Osteoblast (primary cell): ENCODE measurements at regions not wholly inside any gene's neighbourhood (a gene's known extent, or its start where the extent isn't known, plus 50 kb on each side); places are given as distances from the start of the nearest gene placed in this dataset.

ENCODE experiments used
- DNase-seq: peaks from one replicate; pipeline ENCODE4 v3.0.0; 2011; ENCODE audit warnings: low spot score, mixed read lengths; ENCODE audit not compliant: insufficient read length; ENCODE audit errors: missing footprints
- H2AFZ ChIP-seq: 2 replicates; pipeline ENCODE4 v1.6.0; 2011; ENCODE audit warnings: mild to moderate bottlenecking, low read length
- H3K27ac ChIP-seq: 2 replicates; pipeline ENCODE4 v1.5.1; 2011; ENCODE audit warnings: mild to moderate bottlenecking, low read depth, low read length, moderate library complexity
- H3K27me3 ChIP-seq: 2 replicates; pipeline ENCODE4 v1.6.0; 2012; ENCODE audit warnings: mild to moderate bottlenecking, control low read depth, inconsistent platforms, low read length, moderate library complexity; ENCODE audit not compliant: insufficient read depth
- H3K36me3 ChIP-seq: 2 replicates; pipeline ENCODE4 v1.5.1; 2011; ENCODE audit warnings: mild to moderate bottlenecking, low read length, control low read depth, moderate library complexity; ENCODE audit not compliant: insufficient read depth
- H3K4me1 ChIP-seq: 2 replicates; pipeline ENCODE4 v1.5.1; 2011; ENCODE audit warnings: mild to moderate bottlenecking, low read length, control low read depth, moderate library complexity; ENCODE audit not compliant: insufficient read depth
- H3K4me2 ChIP-seq: 2 replicates; pipeline ENCODE4 v1.6.0; 2011; ENCODE audit warnings: mild to moderate bottlenecking, low read length; ENCODE audit not compliant: insufficient read depth
- H3K4me3 ChIP-seq: fragments of 200-600 bp; sonication (generic); 3 replicates; pipeline ENCODE4 v1.5.1; 2012; ENCODE audit warnings: mild to moderate bottlenecking, low read length, inconsistent platforms; ENCODE audit not compliant: insufficient read depth
- H3K79me2 ChIP-seq: 2 replicates; pipeline ENCODE4 v1.6.0; 2012; ENCODE audit warnings: mild to moderate bottlenecking, low read length, control low read depth, inconsistent platforms; ENCODE audit not compliant: insufficient read depth
- H3K9me3 ChIP-seq: 2 replicates; pipeline ENCODE4 v1.5.1; 2011; ENCODE audit warnings: low read depth, low read length, control low read depth
- H4K20me1 ChIP-seq: 2 replicates; pipeline ENCODE4 v1.6.0; 2012; ENCODE audit warnings: mild to moderate bottlenecking, low read length, control low read depth; ENCODE audit not compliant: insufficient read depth
- TF ChIP-seq, protein P1 (sequence below): IDR thresholded peaks from 2 replicates; pipeline ENCODE4 v1.5.1; 2011; ENCODE audit warnings: mild to moderate bottlenecking, low read depth, low read length, moderate library complexity; ENCODE audit errors: extremely low read depth

DNA sequence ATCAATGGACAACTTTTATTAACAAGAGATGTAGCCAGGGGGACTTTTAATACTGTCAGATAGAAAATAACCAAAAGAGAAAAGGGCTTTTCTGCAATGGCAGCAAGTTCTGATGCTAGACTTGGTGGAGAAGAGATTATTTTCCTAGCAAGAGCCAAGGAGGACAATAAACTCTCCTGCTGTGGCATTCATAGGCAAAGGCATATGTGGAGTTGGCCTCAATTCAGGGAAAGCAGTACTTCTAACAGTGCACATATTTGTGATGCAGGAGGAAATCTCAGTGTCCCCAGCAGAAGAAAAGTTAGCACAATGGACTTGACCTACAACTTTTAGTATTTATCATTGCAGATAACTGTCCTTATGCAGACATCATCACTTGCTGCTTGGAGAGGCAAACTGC is 75.1 kb upstream of the GRIK1 start:
- DNase-seq: no peak
- TF ChIP-seq, protein P1, sequence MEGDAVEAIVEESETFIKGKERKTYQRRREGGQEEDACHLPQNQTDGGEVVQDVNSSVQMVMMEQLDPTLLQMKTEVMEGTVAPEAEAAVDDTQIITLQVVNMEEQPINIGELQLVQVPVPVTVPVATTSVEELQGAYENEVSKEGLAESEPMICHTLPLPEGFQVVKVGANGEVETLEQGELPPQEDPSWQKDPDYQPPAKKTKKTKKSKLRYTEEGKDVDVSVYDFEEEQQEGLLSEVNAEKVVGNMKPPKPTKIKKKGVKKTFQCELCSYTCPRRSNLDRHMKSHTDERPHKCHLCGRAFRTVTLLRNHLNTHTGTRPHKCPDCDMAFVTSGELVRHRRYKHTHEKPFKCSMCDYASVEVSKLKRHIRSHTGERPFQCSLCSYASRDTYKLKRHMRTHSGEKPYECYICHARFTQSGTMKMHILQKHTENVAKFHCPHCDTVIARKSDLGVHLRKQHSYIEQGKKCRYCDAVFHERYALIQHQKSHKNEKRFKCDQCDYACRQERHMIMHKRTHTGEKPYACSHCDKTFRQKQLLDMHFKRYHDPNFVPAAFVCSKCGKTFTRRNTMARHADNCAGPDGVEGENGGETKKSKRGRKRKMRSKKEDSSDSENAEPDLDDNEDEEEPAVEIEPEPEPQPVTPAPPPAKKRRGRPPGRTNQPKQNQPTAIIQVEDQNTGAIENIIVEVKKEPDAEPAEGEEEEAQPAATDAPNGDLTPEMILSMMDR: no peak
- Histone ChIP-seq H3K27me3 (no peaks in the 10 kb centered on the region), H3K4me3 (no peak overlapping the region), H4K20me1 (no peaks in the 10 kb centered on the region), H2AFZ (no peak overlapping the region), H3K4me2 (no peak overlapping the region), H3K36me3 (no peaks in the 10 kb centered on the region), H3K9me3 (no peaks in the 10 kb centered on the region), H3K79me2 (no peaks in the 10 kb centered on the region), H3K4me1 (no peaks in the 10 kb centered on the region), H3K27ac (no peak overlapping the region)

DNA sequence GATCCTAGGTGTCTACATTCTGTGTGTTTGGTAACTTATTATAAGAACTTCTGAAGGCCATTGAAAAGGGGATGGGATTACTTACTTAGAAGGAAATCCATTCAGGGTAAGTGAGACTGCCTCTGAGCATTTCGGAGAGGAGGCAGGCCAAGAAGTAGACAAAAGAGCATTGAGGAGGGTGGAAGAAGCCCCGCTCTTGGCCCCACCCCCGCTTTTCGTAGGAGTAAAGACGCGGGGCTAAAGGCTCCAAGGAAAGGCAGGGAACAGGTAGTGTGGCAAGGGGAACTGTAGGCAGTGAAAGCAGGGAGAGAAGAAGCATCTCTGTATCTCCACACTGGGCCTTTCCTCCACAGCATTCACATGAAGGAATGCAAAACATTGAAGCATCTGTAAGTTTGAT is 51.8 kb upstream of the GRIK1 start:
- H3K79me2 ChIP-seq: no peaks in the 10 kb centered on the region
- H3K36me3 ChIP-seq: no peaks in the 10 kb centered on the region
- no peaks in the 10 kb centered on the region for H3K27me3 ChIP-seq
- H2AFZ ChIP-seq: no peak overlapping the region
- TF ChIP-seq, protein P1: no peak
- peaks cover 2% of the 10 kb centered on the region for H3K9me3 ChIP-seq
- no peak for DNase-seq
- H3K27ac ChIP-seq: no peak overlapping the region
- H3K4me1 ChIP-seq: no peaks in the 10 kb centered on the region
- no peaks in the 10 kb centered on the region for H4K20me1 ChIP-seq
- H3K4me3 ChIP-seq: no peak overlapping the region
- H3K4me2 ChIP-seq: no peak overlapping the region

DNA sequence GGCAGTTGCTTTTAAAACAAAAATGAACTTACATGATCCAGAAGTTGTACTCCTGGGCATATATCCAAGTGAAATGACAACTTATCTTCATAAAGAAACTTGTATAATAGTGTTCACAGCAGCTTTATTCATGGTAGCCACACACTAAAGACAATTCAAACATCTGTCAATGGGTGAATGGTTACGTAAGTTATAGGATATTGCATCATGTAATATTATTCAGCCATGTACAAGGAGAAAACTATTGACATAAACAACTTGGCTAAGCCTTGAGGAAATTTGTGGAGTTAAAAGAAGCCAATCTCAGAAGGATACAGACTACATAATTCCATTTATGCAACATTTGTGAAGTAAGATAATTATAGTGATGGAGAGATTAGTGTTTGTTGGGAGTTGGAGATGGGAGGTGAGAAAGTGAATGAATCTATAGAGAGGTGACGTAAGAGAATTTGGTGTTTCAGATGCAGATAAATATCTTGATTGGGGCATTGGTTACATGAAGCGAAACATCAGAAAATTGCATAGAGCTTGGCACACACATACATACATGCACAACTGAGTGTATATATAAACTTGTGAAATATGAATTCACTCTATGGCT is 49.9 kb upstream of the GRIK1 start:
- no peaks in the 10 kb centered on the region for H3K27me3 ChIP-seq
- H3K36me3 ChIP-seq: no peaks in the 10 kb centered on the region
- H3K79me2 ChIP-seq: no peaks in the 10 kb centered on the region
- H3K27ac ChIP-seq: no peak overlapping the region
- H3K9me3 ChIP-seq: peaks cover 2% of the 10 kb centered on the region
- H3K4me1 ChIP-seq: no peaks in the 10 kb centered on the region
- H2AFZ ChIP-seq: no peak overlapping the region
- DNase-seq: no peak
- TF ChIP-seq, protein P1: no peak
- no peak overlapping the region for H3K4me2 ChIP-seq
- no peak overlapping the region for H3K4me3 ChIP-seq
- no peaks in the 10 kb centered on the region for H4K20me1 ChIP-seq
